ENCODE measurements at regions not wholly inside any gene's neighbourhood (a gene's known extent, or its start where the extent isn't known, plus 50 kb on each side); places are given as distances from the start of the nearest gene placed in this dataset.
"Not testable (repeated sequence)": the region's sequence is repeated elsewhere in the genome, so short reads cannot be mapped to it uniquely, and the experiment has no call there.

DNA sequence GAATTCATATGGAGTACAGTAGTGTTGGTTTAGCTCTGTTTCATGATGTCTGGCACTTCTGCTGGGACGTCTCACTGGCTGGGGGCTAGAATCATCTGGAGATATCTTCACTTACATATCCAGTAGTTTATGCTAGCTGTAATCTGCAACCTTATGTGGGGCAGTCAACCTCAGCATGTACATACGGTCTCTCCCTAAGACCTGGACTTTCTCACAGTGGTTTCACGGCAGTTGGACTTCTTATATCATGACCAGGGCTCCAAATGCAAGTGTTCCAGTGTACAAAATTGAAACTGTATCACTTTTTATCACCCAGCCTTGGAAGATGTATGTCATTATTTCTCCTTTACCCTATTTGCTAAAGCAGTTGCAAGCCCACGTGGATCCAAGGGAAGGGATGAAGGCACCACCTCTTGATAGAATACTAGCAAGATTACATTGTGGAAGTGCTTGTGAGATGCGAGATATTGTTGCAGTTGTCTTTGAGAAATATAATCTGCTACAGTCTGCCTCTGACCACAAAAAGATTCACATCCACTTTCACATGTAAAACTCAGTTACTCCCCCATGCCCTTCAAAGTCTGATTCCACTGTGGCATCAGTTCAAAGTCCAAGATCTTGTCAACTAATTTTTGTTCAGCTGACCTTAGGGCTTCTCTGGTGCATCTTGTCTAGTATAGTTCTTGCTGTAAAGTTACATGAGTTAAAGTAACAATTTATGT is 316.6 kb upstream of the NCAM1 start:
- DNase-seq (ENCODE audit: missing footprints), result no peak
- no peak for ATAC-seq
- intact Hi-C loops (cut with DNase I), result no loop called here

DNA sequence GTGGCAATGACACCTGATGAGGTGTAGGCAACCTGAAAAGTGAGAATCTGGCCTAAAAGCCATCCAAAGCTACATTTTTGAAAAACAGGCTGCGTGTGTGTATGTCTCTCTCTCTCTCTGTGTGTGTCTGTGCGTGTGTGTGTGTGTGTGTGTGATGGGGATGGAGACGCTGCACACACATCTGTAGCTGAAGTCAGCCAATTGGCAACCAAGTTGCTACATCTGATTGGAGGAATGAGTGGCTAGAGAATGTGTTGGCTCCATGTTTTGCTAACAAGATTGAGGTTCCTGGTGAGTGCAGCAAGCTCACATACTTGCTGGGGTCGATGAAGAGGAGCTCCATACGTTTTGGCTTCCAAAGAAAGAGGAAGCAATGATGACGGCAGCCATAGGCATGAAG is 311.4 kb upstream of the NCAM1 start:
- ATAC-seq (no peak), DNase-seq (ENCODE audit: missing footprints) (no peak)
- intact Hi-C loops (cut with DNase I), result loop anchor here (5.0 to 10.0 kb wide), 7 partner anchors 63 to 637 kb away; partner anchors contain the start of gene NCAM1

DNA sequence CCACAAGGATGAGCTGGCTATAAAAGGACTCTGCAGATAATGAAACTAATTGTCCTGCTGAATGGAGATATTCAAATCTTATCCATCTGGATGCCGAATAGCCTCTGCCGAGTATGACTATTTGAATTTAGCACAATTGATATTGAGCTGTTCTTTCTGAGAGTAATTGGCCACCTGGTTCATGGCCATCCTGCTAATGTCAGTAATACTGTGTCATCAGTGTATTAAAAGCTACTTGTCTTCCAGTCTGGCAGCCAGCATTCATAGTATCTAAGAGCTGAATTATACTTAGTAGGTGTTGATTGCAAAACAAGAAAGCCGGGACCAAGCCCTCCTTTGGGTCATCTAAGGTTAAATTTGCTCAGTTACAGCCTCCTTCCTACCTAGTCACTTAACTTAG is 310.7 kb upstream of the NCAM1 start:
- DNase-seq (ENCODE audit: missing footprints) (no peak), ATAC-seq (peak; percentile 80)
- intact Hi-C loops (cut with DNase I), result loop anchor here (5.0 to 10.0 kb wide), 7 partner anchors 63 to 637 kb away; partner anchors contain the start of gene NCAM1

DNA sequence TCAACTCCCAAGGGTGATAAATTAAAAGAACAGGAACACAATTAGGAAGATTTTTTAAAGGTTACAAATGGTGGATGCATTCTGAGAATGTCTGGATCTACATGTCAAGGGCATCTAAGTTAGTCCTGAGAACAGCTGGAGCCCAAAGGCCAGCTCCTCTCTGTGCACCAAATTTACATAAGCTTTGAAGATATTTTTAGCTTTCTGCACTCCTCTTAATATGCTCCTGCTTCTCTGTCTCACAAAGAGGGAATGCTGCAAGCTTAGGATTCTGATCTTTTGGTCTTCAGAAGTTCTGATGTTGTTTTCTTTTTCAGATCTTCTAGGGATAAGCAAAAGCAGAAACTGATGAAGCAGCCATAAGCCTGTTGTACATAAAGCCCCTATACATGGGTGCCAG is 309.8 kb upstream of the NCAM1 start:
- ATAC-seq, result peak; percentile 52
- intact Hi-C loops (cut with DNase I), result loop anchor here (5.0 to 10.0 kb wide), 7 partner anchors 64 to 636 kb away; partner anchors contain the start of gene NCAM1
- DNase-seq (ENCODE audit: missing footprints), result no peak

DNA sequence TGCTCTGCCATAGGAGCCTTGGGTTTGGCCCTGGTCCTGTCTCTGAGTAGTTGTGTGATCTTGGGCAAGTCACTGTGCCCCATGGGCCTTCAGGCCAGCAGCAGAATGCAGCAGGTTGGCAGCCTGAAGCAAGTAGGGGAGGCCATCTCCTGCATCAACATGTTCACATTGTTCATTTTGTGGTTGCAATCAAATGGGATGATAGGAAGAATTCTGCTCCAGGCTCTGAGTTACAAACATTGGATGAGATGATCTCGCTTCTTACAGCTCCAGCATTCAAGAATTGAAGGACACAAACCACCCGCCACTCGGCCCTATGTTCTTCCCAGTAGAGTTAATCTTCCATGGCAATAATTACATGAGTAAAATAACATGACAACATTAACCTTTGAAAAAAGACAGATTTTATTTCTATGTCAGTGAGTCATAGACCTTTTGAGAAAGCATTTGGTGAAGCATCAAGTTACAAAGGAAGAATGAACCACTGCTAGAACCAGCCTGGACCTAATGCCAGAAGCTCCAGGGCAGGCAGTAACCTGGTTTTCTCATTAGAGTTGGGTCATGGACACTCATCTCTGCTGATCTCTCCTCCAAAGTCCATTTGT is 308.3 kb upstream of the NCAM1 start:
- intact Hi-C loops (cut with DNase I), result loop anchor here (5.0 to 10.0 kb wide), 7 partner anchors 66 to 634 kb away; partner anchors contain the start of gene NCAM1
- no peak for ATAC-seq
- DNase-seq (ENCODE audit: missing footprints), result no peak

DNA sequence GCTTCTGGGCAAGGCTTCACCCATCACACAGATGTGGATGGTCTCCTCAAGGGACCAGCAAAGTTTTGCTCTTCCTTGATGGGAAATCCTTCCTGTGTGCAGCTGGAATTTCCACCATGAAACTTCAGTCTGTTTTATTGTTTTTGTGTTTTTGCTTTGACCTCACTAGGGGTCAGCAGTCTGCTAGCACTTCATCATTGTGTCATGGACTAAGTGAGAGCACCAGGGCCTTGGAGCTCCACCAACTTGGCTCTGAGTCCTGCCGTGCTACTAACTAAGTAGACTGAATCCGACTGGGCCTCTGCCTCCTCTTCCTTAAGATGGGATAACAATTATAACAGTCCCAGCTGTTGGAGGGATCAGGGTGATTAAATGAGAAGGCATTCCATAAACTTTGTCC is 305.8 kb upstream of the NCAM1 start:
- DNase-seq (ENCODE audit: missing footprints) (peak; percentile 91), ATAC-seq (peak; percentile 78)
- intact Hi-C loops (cut with DNase I), result loop anchor here (5.0 to 10.0 kb wide), 5 partner anchors 122 to 459 kb away; partner anchors contain the start of gene NCAM1

DNA sequence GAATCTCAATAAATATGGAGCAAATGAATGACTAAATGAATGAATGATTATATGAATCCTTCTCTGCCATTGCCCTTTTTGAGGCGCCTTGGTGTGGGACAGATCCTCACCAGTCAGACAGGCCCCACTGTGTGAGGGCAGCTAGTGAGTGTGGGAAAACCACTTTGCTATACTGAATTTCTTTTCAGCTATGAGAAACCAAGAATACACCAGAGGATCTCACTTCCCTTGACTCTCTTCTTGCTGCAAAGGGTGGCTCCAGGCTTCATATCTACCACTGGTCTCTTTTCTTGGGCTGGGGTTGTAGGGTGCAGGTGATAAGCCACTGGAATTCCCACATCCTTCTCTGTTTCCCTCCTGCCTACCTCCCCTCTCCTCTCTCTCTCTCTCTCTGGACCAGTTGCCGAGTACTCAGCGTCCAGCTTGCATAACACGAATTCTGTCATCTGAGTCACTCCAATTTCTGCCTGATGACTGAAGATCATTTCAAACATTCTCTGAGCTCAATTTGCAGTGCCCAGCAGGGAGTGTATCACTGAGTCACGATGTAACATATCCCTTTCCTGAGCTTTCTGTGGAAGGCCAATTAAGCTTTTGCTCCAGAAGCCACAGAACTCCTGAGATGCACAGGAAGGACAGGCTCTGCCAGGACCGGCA is 304.3 kb upstream of the NCAM1 start:
- intact Hi-C loops (cut with DNase I), result loop anchor here (5.0 to 10.0 kb wide), 5 partner anchors 120 to 458 kb away; partner anchors contain the start of gene NCAM1
- ATAC-seq, result peak; percentile 36
- DNase-seq (ENCODE audit: missing footprints), result no peak

DNA sequence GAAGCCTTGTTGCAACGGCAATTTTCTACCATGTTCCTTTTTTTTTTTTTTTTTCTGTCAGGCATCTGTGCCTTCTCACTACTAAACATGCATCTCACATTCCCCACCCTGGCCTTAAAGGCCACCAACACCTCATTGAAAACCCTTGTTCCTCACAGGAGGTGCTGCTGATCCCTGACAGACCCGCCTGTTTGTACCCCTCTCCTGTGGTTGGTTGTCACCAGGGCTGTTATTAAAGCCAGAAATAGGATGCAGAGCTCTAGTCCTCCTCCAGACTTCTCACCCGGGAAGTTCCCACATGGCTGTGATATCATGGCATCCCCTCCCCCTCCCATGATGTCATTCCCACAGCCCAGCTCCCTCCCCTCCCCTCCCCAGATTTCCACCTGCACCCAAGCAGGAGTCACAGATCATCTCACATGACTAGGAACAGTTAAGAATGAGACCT is 302.8 kb upstream of the NCAM1 start:
- DNase-seq (ENCODE audit: missing footprints), result no peak
- peak; percentile 29 for ATAC-seq
- intact Hi-C loops (cut with DNase I), result loop anchor here (5.0 to 10.0 kb wide), 5 partner anchors 119 to 456 kb away; partner anchors contain the start of gene NCAM1

DNA sequence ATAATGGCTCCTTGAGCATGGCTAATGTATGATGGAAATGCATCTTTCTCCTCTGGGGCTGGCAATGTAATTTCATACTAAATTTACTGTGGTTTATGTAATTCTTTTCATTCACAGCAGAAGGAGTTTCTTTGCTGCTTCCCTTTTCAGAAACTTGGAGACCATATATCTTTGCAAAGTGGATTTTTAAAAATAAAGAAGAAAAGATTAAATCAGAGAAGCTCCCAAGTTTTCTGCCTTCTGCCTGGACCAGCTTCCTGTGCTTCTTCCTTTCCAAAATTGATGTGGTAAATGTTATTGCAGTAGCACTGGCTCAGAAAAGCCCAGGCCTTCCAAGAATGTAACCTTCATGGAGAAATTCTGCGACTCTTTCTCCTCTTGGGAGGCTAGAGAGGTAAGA is 300.1 kb upstream of the NCAM1 start:
- intact Hi-C loops (cut with DNase I), result no loop called here
- no peak for DNase-seq (ENCODE audit: missing footprints)
- no peak for ATAC-seq

DNA sequence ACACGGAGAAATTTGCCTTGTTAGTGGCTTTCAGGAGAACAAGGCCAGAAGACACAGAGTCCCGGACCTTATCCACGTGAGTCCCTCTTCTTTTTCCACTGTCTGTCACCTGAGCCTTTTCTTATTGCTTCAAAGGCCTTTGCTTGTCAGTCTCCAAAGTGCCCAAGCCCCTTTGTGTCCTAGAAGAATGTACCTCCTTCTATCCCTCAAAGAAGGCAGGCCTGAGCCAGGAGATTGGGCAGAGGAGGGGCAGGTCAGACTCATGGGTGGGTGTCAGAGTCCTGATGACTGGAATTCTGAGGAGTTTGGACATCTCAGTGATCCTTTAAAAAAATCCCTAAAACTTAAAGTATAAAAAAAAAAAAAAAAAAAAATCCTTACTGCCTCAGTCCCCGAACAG is 299.6 kb upstream of the NCAM1 start:
- ATAC-seq (no peak), DNase-seq (ENCODE audit: missing footprints) (no peak)
- intact Hi-C loops (cut with DNase I), result no loop called here

DNA sequence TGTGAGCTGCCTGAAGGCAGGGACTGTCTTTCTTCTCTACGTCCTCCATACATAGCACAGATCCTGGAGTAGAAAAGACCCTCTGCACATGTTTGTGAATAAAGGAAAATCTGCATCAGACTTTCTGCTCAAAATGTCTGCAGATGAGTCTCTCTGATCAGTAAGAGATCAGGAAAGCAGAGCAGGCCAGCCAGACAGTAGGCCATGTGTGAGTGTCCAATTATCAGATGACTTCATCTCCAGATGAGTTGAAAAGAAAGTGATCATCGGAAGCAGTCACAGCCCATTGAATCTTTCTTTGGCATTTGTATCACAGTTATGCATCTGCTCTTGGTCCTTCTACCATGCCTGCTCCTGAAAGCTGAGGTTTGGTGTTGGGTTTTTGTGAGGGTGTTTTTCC is 298.7 kb upstream of the NCAM1 start:
- DNase-seq (ENCODE audit: missing footprints) (no peak), ATAC-seq (no peak)
- intact Hi-C loops (cut with DNase I), result no loop called here

DNA sequence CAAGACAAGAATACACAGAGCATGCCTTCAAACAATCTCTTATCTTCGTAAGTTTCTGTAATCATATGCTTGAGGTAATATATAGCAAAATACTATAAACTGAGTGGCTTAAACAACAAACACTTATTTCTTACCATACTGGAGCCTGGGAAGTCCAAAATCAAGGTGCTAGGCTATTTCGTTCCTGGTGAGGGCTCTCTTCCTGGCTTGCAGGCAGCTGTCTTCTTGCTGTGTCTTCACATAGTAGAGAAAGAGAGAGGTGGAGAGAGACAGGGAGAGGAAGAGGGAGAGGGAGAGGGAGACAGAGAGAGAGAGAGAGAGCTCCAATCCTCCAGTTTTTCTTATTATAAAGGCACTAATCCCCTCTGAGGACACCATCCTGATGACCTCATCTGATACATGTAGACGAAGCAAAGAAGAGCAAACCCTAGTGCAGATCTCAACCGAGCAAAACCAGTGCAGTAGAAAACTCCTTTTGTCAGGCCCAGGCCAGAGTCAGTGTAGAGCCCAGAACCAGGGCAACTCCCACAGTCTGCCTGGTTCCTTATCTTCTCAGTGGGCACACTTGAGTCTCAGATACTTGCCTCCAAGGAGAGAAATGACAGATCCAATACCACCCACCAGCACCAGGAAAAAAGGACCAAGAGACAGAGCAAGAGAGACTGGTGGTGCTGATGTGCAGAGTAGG is 297.1 kb upstream of the NCAM1 start:
- ATAC-seq, result no peak
- DNase-seq (ENCODE audit: missing footprints), result no peak
- intact Hi-C loops (cut with DNase I), result no loop called here

DNA sequence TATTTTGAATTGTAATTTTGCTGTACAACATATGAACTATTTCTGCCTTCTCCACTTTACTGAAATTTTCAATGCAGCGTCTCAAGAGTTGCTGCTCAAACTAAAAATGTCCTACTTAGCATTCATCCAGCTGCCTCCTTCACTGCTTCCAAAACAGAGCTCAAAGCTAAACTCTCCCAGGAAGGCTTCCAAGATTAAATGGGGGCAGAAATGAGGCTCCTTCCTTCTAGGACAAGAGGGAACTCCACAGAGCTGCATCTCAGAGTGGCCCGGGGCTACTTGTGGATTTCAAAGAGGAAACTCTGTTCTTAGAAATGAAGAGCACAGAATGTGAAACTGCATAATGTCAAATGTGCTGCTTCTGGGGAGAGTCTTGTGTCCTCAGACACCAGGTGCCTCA is 295.9 kb upstream of the NCAM1 start:
- DNase-seq (ENCODE audit: missing footprints) (no peak), ATAC-seq (no peak)
- intact Hi-C loops (cut with DNase I), result no loop called here

DNA sequence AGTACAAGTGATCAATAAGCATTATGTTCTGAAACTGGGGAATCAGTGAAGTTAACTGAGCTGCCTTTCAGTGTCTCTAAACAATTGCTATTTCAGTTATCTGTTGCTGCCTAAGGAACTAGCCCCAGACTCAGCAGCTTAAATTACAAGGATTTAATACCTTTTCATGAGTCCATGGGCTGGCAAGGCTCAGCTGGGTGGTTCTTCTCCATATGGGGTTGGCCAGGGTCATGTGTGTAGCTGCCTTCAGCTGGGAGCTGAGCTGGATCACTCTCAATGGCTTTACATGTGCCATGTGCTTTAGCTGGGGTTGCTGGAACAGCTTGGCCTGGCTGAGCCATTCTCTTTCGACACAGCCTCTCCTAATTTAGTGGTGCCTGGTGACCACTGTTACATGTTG is 295.0 kb upstream of the NCAM1 start:
- intact Hi-C loops (cut with DNase I), result no loop called here
- DNase-seq (ENCODE audit: missing footprints) (no peak), ATAC-seq (no peak)

DNA sequence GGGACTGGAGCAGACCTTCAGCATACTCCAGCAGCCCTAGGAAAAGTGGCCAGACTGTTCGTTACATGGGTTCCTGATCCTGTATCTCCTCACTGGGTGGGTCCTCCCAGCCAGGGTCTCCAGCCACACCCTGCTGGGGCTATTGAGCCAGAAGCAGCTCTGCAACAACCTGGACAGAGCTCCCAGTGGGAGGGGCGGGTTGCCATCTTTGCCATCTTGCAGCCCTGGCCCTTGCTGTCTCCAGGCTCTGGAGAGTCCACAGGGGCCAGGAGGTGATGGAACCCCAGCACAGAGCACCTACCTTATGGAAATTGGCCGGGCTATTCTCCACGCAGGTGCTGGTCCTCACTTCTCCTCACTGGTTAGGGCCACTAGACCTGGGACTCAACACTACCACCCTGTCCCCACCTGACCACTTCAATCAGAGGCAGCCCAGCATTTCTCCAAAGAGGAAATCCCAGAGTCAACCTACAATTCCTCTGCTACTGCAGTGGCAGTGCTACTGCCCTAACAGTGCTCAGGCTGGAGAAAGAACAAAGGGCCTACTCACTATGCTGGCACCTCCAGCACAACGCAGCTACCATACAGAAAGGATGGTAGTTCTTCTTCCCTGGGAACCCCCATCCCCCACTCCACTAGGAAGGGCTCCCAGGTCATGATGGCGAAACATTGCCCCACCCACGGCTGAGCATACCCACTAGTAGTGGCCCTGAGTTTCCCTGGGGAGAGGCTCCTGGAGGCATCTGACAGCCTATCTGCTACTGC is 290.2 kb upstream of the NCAM1 start:
- no peak for ATAC-seq
- intact Hi-C loops (cut with DNase I), result no loop called here
- no peak for DNase-seq (ENCODE audit: missing footprints)

DNA sequence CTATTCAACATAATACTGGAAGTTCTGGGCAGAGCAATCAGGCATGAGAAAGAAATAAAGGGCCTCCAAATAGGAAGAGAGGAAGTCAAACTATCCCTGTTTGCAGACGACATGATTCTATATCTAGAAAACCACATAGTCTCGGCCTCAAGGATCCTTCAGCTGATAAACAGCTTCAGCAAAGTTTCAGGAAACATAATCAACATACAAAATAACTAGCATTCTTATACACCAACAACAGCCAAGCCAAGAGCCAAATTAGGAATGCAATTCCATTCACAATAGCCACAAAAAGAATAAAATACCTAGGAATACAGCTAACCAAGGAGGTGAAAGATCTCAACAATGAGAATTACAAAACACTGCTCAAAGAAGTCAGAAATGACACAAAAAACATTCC is 287.8 kb upstream of the NCAM1 start:
- DNase-seq (ENCODE audit: missing footprints); ATAC-seq; intact Hi-C loops (cut with DNase I): not testable (repeated sequence)

DNA sequence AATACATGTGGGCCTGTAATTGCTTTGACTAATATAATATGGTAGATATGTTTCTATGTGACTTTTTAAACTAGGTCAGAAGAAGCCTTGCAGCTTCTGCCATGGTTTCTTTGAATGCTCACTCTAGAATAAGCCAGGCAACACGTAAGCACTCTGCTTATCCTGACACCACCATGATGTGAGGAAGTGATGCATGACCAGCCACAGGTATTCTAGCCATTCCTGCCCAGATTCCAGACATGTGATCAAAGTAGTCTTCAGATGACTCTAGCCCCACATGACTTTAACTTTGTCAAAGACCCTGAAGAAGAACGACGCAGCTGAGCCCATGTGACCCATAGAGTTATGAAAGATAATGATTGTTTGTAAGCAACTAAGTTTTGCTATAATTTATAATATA is 276.1 kb upstream of the NCAM1 start:
- DNase-seq (ENCODE audit: missing footprints) (no peak), ATAC-seq (no peak)
- intact Hi-C loops (cut with DNase I), result no loop called here

DNA sequence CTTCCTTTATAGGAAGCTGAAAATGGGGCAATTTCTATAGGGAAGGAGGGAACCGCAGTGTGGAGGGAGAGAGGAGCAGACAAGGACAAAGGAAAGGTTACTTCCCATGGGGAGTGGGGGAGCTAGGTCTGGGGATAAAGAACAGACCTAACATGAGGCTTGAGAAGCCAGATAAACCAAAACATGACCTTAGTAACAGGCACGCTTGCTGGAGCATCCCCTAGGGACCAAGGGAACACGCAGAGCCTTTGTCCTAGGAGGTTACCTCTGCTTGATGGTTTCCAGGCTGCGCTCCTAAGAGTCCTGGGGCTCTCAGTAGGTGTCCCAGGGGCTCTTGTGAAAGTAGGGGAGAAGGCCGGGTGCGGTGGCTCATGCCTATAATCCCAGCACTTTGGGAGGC is 271.4 kb upstream of the NCAM1 start:
- intact Hi-C loops (cut with DNase I), result no loop called here
- no peak for DNase-seq (ENCODE audit: missing footprints)

More for the DNA sequence above, 271.4 kb upstream of the NCAM1 start:
- no peak for ATAC-seq

Measured in Right ventricle myocardium inferior (tissue), 1 donor.